ENCODE measurements at regions not wholly inside any gene's neighbourhood (a gene's known extent, or its start where the extent isn't known, plus 50 kb on each side); places are given as distances from the start of the nearest gene placed in this dataset.
"Not testable (repeated sequence)": the region's sequence is repeated elsewhere in the genome, so short reads cannot be mapped to it uniquely, and the experiment has no call there.

DNA sequence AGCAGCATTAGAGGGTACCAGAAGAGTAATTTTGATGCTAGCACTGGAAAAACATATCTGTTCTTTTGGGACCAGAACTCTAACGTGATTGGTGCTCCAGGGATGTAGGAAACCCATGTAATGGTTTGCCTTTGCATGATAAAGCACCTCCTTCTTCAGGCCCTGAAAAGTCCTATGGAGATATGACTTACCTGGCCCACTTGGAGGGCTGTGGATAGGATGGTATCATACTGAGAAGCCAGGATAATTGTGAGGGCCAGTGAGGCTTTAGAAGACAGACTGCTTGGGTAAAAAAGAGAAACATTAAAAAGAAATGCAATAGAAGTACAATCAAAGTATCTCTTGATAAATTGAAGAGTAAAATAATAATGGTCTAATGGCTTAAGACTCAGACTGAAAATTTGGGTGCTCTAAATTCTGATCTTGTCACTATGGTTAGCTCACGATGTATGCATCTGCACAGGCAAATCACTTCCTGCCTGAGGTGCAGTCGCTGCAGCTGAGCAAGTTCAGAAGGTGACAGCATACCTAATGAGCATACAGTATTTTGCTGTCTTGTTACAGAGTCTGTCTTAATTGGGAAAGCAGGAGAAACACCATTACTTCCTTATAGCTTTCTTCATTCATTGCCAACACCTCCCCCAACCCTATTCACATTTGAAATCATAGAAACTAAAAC lies 371.5 kb downstream of the NUP35 start:
- DNase-seq (ENCODE audit: low read depth, low spot score), result no peak
- H3K4me3 ChIP-seq (ENCODE audit: low read length), result no peak overlapping the region

- no peak overlapping the region for H3K4me3 ChIP-seq (ENCODE audit: low read length)
- DNase-seq (ENCODE audit: low read depth, low spot score), result no peak
Observed at GRCh38 chr2:183497861-183498260, 373.6 kb downstream of the NUP35 start.

DNA sequence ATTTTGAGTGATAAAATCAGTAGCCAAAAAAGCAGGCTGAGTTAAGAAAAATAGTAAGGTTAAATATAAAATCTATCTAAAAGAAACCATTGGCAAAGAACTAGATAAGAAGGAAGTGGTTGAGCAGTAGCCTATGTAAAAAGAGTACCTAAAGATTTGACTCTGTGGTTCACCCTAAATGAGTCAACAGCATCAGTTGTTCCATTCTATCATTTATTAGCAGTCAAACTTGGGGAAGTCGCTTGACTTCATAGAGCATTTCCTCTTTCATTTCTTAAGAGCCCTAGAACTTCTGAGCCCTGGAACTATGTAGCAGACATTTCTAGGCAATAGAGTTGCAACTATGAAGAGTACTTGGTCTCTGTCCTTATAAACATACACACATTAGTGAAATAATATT lies 381.7 kb downstream of the NUP35 start:
- DNase-seq (ENCODE audit: low read depth, low spot score), result no peak
- H3K4me3 ChIP-seq (ENCODE audit: low read length), result no peak overlapping the region

DNA sequence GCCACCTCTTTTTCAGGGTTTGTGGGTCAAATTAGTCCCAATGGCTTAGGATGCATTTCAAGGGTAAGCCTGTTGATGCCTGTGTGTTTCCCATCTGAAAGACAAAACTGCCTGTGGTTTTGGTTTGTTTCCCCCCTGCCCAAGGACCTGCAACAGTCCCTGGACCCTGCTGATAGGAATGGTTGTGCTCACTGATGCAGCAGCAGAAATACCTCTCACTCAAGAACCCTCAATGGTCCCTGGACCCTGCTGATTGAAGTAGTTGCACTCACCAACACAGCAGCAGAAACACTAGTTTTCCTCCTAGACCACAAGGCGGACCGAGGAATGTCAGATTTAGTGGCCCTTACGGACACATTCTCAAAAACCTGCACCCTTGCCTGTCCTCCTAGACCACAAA lies 386.9 kb downstream of the NUP35 start:
- DNase-seq (ENCODE audit: low read depth, low spot score), result no peak
- H3K4me3 ChIP-seq (ENCODE audit: low read length), result no peak overlapping the region

DNA sequence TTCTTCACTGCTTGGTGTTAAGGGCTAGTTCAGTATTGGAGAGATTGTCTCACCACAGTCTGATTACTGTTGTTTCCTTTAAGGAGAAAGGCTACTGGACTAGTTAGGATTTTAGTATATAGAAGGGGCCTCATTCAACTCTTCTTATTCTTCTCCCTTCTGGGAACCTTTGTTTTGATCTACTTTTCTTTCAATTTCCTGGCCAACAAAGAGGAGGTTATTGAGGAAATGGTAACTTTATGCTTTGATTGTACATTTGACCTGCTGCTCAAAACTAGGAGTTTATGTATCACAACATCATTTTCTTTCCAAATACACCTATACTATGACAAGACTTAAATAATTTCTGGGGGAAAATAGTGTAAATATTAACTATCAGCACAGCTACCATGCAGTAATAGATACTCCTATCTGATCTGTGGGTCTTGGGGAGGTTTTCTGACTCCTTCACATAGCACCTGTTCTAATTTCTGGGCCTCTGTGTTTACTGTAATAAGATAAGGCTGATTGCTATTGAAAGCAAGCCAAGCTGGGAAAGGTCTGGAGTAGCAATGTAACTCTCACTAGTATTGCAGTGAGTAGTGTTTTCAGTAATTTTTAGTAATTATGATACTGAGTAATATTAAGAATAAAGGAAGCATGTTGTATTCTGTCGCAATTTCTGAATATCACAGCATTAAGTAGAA lies 395.3 kb downstream of the NUP35 start:
- H3K4me3 ChIP-seq (ENCODE audit: low read length), result no peak overlapping the region
- DNase-seq (ENCODE audit: low read depth, low spot score), result no peak

- H3K4me3 ChIP-seq (ENCODE audit: low read length), result no peak overlapping the region
- no peak for DNase-seq (ENCODE audit: low read depth, low spot score)
Observed at GRCh38 chr2:183521911-183522310, 397.7 kb downstream of the NUP35 start.

DNA sequence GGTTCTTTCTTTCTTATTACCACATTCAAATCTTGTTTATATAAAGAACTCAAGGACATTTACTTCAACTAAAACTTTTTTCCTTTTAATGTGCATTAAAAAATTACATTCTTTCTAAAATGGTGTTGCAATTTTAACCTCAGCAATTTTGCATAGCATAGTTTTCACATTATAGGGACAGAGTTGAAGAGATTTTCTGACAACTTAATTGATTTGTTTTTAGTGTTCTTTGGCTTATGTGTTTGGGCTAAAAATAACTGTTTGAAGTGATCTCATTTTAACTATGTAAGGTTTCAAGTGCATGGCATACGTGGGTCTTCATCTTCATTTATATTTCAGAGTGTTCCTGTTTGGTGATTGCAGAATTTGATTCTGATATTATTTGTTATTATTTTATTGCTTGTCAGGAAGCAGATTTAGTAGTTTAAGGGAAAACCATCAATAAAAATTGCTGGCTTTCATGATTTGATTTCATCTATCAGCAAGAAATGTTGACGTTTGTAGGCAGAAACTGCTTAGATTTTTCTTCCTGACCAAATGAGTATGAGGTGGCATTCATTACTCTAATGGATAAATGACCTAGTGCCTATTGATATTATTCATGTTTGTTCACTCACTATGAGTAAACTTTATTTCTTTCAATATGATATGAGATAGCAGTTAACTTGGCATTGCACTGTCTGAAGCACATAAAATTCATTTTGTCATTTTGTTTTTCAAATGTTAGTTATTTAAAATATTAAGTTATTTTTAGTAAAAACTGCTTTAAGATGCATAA lies 398.4 kb downstream of the NUP35 start:
- no peak for DNase-seq (ENCODE audit: low read depth, low spot score)
- no peak overlapping the region for H3K4me3 ChIP-seq (ENCODE audit: low read length)

DNA sequence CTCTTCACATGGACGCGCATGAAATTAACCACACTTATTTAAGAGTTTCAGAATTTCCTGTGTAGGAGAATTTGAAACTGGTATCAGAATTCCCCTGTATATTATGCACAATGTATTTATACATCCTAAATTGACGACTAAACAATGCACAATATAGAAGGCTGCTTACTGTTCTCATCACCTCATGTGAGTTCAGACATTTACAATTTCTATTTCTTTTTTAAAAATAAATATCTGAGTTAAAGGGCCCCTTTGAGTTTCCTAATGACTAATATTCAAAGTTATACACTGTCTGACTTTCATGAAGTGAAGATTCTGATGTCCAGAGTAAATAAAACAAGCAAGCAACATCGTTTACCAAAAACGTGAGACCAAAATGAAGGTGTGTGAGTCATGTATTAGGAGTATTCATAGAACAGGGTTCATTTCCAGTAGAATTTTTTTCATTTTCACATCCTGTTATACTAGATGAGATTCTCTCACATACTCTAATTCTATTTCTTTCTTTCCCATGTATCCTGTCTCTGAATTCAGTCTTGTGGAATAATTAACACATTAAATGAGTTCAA lies 406.2 kb downstream of the NUP35 start:
- no peak for DNase-seq (ENCODE audit: low read depth, low spot score)
- H3K4me3 ChIP-seq (ENCODE audit: low read length), result no peak overlapping the region

DNA sequence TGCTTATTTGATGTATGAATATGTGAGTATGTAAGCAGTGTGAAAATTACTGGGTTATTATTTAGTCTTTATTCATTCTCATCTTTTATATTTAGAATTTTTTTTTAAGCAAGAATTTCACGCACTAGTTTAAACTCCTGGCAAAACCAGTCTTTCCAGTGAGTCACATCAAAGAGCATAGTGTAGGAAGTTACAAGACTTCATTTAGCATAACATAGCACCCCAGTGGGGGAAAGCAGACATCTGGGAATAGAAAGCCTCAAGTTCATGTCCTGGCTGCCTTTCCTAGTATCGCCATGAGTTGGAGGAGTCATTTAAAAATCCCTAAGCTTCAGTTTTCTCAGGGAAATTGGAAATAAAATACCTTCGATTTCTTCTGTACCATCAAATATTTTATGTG lies 408.3 kb downstream of the NUP35 start:
- no peak overlapping the region for H3K4me3 ChIP-seq (ENCODE audit: low read length)
- DNase-seq (ENCODE audit: low read depth, low spot score), result no peak

GRCh38 chr2:183533021-183533420 lies 408.8 kb downstream of the NUP35 start:
- DNase-seq (ENCODE audit: low read depth, low spot score), result no peak
- no peak overlapping the region for H3K4me3 ChIP-seq (ENCODE audit: low read length)

GRCh38 chr2:183536290-183536689 lies 412.0 kb downstream of the NUP35 start:
- no peak for DNase-seq (ENCODE audit: low read depth, low spot score)
- no peak overlapping the region for H3K4me3 ChIP-seq (ENCODE audit: low read length)

GRCh38 chr2:183536714-183537113 lies 412.5 kb downstream of the NUP35 start:
- no peak overlapping the region for H3K4me3 ChIP-seq (ENCODE audit: low read length)
- no peak for DNase-seq (ENCODE audit: low read depth, low spot score)

- H3K4me3 ChIP-seq (ENCODE audit: low read length), result no peak overlapping the region
- DNase-seq (ENCODE audit: low read depth, low spot score), result no peak
Observed at GRCh38 chr2:183541766-183542165, 417.5 kb downstream of the NUP35 start.

GRCh38 chr2:183542606-183543005 lies 418.4 kb downstream of the NUP35 start:
- DNase-seq (ENCODE audit: low read depth, low spot score), result no peak
- H3K4me3 ChIP-seq (ENCODE audit: low read length), result no peak overlapping the region

DNA sequence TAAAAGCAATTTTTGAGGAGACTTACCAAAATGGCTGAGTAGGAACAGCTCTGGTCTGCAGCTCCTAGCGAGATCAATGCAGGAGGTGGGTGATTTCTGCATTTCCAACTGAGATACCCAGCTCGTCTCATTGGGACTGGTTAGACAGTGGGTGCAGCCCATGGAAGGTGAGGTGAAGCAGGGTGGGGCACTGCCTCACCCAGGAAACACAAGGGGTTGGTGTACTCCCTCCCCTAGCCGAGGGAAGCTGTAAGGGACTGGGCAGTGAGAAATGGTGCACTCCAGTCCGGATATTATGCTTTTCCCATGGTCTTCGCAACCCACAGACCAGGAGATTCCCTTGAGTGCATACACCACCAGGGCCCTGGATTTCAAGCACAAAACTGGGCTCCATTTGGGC lies 419.0 kb downstream of the NUP35 start:
- DNase-seq (ENCODE audit: low read depth, low spot score), result no peak

DNA sequence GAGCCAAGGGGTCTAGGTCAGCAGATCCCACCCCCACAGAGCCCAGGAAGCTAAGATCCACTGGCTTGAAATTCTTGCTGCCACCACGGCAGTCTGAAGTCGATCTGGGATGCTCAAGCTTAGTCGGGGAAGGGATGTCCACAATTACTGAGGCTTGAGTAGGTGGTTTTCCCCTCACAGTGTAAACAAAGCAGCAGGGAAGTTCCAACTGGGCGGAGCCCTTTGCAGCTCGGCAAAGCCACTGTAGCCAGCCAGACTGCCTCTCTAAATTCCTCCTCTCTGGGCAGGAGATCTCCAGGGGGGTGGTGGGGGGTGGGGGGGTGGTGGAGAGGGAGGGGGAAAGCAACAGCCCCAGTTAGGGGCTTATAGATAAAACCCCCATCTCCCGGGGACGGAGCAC lies 419.5 kb downstream of the NUP35 start:
- no peak overlapping the region for H3K4me3 ChIP-seq (ENCODE audit: low read length)
- no peak for DNase-seq (ENCODE audit: low read depth, low spot score)

More for the DNA sequence above, 419.0 kb downstream of the NUP35 start:
- H3K4me3 ChIP-seq (ENCODE audit: low read length), result no peak overlapping the region

DNA sequence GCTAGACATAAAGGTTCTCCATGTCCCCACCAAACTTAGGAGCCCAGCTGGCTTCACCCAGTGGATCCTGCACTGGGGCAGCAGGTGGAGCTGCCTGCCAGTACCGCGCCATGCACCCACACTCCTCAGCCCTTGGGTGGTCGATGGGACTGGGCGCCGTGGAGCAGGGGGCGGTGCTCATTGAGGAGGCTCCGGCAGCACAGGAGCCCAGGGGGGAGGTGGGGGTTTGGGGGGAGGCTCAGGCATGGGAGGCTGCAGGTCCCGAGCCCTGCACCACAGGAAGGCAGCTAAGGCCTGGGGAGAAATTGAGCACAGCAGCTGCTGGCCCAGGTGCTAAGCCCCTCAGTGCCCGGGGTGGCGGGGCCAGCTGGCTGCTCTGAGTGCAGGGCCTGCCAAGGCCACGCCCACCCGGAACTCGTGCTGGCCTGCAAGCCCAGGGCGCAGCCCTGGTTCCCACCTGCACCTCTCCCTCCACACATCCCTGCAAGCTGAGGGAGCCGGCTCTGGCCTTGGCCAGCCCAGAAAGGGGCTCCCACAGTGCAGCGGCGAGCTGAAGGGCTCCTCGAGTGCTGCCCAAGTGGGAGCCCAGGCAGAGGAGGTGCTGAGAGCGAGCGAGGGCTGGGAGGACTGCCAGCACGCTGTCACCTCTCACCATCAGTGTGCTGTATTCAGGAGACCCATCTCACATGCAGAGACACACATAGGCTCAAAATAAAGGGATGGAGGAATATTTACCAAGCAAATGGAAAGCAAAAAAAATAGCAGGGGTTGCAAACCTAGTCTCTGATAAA lies 422.5 kb downstream of the NUP35 start:
- not testable (repeated sequence) for DNase-seq (ENCODE audit: low read depth, low spot score); H3K4me3 ChIP-seq (ENCODE audit: low read length)

- DNase-seq (ENCODE audit: low read depth, low spot score), result no peak
- H3K4me3 ChIP-seq (ENCODE audit: low read length), result no peak overlapping the region
Observed at GRCh38 chr2:183552716-183553115, 428.5 kb downstream of the NUP35 start.

GRCh38 chr2:183564726-183565125 lies 440.5 kb downstream of the NUP35 start:
- DNase-seq (ENCODE audit: low read depth, low spot score), result no peak

More at GRCh38 chr2:183564726-183565125, 440.5 kb downstream of the NUP35 start:
- no peak overlapping the region for H3K4me3 ChIP-seq (ENCODE audit: low read length)
